ENCODE measurements at regions not wholly inside any gene's neighbourhood (a gene's known extent, or its start where the extent isn't known, plus 50 kb on each side); places are given as distances from the start of the nearest gene placed in this dataset.
"Not testable (repeated sequence)": the region's sequence is repeated elsewhere in the genome, so short reads cannot be mapped to it uniquely, and the experiment has no call there.

DNA sequence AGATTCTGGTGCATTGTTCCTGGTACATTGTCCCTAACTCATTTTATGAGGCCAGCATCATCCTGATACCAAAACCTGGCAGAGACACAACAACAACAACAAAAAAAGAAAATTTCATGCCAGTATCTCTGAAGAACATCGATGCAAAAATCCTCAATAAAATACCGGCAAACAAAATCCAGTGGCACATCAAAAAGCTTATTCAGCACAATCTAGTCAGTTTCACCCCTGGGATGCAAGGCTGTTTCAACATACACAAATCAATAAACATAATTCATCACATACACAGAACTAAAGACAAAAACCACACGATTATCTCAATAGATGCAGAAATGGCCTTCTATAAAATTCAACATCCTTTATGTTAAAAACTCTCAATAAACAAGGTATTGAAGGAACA, 477.4 kb downstream of the SOCS6 start:
- not testable (repeated sequence) for DNase-seq (ENCODE audit: low spot score)

DNA sequence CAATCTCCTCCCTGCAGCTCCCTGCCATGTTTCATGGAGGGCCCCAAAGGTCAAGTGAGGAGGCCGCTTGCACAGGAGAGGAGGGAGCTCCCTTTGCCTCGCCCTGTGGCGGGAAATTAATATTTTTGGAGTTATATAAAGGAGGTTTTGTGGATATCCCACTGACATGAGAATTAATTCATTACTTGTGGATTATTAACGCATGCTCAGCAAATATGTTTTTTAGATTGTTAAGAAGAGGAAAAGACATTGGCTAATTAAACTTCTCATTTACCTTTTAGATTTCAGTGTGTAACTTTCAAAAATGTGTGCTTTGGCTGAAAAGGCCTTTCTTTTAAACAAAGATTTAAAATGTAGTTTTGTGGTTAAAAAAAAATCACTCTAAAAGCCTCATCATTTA, 474.0 kb downstream of the SOCS6 start:
- no peak for DNase-seq (ENCODE audit: low spot score)

DNA sequence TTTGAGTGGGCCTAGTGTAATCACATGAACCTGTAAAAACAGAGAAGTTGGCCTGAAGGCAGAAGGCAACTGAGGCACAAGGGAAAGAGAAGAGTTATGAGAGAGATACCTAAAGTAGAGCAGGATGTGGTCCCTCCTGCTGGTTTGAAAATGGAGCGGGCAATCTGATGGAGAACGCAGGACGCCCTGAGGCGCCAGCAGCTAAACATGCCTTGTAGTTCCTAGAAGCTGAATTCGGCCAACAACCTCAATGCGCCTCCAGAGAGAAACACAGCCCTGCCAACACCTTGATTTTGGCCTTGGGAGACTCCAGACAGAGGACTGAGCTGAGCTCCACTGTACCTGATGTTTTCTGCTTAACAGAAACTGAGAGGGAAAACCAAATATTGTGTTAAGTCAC, 469.9 kb downstream of the SOCS6 start:
- DNase-seq (ENCODE audit: low spot score) = no peak

DNA sequence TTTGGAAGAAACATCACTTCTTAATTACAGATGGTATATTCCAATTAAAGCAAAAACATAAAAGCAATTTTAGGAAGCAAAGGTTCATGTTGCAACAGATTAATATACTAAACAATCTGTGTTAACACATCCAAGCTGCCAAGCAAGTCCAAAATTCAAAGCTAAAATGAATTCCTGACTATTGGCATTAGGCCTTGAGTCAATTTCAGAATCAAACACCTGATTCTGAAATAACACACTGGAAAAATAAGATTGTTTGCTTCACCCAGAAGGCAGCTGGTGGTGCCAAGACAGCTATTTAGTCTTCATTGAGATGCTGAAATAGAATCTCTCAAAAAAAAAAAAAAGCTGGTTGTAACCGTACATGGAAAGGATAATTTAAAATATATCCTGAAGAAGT, 465.6 kb downstream of the SOCS6 start:
- DNase-seq (ENCODE audit: low spot score) = no peak

DNA sequence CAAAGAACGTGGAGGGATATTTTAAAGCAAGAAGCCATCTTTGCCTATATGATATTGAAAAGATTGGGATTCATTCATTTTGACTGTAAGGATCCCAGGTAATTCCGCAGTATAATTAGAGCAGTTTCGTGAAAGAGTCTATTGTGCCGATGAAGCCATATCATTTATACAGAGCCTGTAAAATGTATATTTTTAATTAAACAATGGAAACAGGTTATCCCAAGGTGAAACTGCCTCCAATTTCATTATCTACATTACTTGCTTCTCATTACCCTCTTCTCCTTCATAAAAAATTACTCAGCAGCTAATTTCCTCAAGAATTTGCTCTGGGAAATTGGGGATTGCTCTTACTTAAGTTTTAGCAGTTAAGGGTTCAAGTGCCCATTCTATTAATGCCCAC, 444.1 kb downstream of the SOCS6 start:
- DNase-seq (ENCODE audit: low spot score) = no peak

DNA sequence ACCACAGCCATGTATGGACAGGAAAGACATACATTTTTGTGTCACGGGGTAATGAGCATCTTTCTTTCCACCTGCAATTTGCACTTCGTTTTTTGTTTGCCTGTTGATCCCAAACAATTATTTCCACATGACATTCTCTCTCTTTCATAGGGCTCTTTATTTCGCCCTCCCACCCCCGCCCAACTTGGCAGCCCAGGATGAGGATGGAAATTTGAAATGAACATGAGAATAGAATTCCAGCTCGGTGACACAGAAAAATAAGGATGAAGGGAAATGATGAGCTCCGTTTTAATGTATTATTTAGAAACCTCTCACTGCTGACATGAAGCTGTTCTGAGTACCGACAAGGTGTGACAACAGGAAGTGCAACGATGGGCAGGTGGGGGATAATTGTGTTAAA, 443.3 kb downstream of the SOCS6 start:
- no peak for DNase-seq (ENCODE audit: low spot score)

DNA sequence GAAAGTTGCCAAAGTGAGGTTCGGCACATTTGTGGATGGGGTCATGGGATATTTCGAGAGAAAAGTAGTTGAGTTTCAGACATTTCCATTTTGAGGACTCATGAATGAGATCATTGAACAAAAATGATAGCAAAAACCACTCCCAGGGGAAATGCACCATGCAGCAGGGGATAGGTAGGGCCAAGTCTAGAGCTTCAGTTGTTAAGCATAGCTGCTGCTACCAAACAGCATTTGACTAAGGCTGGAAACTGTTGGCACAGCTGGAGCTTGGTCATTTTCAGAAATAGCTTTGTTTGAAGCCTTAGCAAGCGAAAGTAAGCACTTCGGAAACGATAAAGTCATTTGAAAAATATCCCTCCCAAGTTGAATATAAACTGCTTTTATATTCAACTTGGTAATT, 431.8 kb downstream of the SOCS6 start:
- DNase-seq (ENCODE audit: low spot score) = no peak

DNA sequence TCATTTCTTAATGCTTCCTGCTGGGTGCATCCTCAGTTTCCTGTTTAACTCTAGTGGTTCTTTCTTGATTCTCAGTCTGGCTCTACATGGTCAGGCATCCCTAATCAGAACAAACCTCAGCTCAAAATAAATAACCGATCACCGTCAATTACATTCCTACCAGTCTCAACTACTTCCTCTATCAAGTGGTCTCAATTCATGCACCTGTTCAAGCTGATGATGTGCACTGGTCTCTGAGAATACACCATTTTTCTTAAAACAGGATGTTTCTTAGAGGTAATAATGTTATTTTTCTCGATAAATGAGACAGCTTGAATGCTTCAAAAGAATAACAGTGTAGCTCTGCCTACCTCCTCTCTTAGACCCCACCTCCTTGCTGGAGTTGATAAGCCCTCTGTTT, 420.9 kb downstream of the SOCS6 start:
- DNase-seq (ENCODE audit: low spot score) = no peak

DNA sequence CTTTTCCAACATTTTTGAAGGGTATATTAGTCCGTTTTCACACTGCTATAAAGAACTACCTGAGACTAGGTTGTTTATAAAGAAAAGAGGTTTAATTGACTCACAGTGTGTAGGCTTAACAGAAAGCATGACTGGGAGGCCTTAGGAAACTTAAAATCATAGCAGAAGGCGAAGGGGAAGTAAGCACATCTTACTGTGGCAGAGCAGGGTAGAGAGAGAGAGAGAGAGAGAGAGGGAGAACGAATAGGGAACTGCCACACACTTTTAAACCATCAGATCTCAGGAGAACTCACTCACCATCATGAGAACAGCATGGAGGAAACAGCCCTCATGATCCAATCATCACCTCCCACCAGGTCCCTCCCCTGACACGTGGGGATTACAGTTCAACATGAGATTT, 420.3 kb downstream of the SOCS6 start:
- no peak for DNase-seq (ENCODE audit: low spot score)

DNA sequence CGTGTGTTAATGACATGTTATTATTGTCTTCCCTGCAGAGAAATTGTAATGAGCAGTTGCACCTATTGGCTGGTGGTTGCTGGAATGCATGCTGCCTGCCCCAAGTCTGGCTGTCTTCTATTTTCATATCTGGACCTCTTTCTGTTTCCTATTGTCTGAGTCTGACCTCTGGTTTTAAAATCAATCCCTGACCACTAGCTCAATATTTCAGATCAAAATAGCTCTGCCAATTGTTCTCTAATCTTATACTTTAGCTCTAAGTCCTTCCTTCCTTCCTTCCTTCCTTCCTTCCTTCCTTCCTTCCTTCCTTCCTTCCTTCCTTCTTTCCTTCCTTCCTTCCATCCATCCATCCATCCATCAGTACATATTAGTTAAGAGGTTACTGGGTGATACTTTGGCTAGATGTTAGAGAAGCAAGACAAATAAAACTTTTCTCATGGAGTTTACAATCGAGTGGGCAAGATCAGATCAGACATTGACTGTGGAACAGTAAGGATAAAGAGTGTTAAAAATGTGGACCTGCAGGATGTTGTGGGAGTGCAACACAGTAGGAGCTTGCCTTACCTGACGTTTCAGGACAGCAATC, 417.1 kb downstream of the SOCS6 start:
- no peak for DNase-seq (ENCODE audit: low spot score)

DNA sequence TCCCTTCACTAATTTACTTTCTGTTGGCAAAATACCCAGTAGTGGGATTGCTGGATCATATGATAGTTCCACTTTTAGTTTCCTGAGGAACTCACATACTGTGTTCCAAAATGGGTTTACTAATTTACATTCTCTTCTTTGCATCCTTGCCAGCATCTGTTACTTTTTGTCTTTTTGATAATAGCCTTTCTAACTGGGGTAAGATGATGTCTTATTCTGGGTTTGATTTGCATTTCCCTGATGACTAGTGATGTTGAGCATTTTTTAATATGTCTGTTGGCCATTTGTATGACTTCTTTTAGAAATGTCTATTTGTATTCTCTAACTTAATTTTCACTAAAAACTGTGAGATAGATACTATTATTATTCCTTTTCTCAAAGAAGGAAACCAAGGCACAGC, 411.7 kb downstream of the SOCS6 start:
- no peak for DNase-seq (ENCODE audit: low spot score)

DNA sequence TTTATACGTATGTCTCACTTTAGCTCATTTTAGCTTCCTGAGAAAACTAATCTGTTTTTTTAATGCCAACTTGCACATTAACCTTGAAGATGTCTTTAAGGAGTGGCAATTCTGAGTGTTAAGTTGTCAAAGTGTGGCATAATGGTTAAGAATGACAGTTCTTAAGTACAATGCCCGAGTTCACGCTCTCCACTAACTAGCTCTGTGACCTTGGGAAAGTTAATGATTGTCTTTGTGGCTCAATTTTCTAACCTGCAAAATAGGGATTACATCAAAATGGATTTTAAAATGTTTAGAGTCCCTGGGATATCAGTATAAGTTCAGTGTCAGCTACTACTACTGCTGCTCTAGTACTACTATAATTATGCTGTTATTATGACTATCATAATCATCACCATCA, 409.7 kb downstream of the SOCS6 start:
- DNase-seq (ENCODE audit: low spot score) = no peak

DNA sequence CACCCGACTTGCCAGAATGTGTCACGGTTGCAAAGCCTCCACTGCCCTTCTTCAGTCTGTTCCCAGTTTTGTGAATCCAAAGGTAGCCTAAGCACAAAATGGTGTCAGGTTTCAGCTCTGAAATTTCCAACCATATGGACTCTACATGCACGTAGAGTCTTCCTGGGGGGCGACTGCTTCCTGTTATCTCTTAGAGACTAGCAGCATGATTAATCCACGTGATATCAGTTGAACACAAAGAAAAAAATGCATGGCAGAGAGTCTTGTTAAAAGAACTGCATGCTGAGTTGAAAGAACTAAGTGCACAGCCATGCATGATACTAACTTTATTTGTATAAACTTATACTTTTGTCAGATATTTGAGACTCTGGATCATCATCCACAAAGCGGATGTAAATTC, 404.4 kb downstream of the SOCS6 start:
- no peak for DNase-seq (ENCODE audit: low spot score)

DNA sequence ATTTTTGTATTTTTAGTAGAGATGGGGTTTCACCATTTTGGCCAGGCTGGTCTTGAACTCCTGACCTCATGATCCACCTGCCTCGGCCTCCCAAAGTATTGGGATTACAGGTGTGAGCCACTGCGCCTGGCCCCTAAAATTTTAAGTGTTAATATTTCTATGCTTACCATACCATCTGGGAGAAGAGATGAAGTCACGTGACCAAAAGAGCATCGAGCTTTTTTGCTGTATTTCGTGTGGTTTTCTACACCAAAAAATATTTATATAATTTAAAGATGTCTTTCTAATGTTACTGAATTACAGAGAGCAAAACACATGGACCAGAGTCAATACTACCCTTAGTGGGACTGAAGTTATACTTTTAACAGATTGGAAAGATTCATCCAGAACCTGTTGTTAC, 400.9 kb downstream of the SOCS6 start:
- not testable (repeated sequence) for DNase-seq (ENCODE audit: low spot score)

DNA sequence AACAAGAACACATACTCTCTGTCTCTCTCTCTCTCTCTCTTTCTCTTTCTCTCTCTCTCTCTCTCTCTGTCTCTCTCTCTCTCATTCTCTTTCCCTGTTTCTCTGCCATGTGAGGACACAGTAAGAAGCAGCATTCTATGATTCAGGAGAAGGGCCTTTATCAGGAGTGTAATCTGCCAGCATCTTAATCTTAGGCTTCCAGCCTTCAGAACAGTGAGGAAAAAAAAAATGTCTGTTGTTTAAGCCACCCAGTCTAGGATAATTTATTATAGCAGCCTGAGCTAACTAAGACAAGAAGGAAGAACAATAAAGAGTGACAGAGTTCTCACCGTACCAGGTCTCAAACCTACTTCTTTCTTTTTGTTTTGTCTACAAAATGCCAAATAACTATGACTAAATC, 399.4 kb downstream of the SOCS6 start:
- DNase-seq (ENCODE audit: low spot score) = no peak

DNA sequence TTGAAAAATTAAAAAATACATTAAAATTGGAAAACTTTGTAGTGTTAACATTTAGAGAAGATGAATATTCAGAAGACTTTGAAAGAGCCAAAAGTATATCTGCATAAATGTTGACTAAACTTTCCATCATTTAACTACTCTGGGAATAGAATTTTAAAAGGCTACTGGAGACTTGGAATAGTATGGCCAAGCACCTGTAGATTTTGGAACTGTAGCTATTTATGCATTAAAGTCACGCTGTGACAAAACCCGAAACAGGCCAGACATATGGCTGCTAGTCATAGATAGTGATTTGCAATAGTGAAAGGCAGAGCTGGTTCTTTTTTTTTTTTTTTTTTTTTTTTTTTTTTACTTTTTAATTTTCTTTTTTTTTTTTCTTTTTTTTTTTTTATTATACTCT, 396.0 kb downstream of the SOCS6 start:
- DNase-seq (ENCODE audit: low spot score) = no peak

DNA sequence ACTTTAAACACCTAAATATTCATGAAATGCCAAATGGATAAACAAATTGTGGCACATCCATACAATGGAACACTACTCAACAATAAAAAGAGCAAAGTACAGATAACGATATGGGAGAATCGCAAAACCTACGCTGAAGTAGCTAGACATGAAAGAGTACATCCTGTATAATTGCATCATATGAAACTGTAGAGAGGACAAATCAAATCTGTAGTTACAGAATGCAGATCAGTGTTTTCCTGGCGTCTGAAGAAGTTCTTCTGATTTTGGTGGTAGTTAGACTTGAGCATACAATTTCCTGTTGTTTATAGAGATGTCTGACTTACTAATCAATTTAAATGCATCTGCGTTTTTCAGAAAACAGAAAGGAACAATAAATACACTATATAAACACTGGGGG, 394.4 kb downstream of the SOCS6 start:
- no peak for DNase-seq (ENCODE audit: low spot score)

DNA sequence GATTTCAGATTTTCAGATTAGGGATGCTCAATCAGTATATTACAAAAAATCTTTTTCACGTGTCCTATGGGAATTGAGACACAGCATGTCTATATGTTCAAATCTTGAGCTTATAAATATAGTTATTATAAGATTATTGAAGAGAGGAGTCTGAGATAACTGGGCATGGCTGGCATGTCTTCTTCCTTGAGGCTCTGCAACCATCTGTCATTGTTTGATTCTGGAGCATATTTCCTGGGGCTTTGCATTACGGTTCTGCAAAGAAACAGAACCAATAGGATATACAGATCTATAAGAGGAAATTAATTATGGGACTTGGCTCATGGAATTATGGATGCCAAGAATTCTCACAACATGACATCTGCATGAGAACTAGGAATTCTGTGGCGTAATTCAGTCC, 386.1 kb downstream of the SOCS6 start:
- no peak for DNase-seq (ENCODE audit: low spot score)

DNA sequence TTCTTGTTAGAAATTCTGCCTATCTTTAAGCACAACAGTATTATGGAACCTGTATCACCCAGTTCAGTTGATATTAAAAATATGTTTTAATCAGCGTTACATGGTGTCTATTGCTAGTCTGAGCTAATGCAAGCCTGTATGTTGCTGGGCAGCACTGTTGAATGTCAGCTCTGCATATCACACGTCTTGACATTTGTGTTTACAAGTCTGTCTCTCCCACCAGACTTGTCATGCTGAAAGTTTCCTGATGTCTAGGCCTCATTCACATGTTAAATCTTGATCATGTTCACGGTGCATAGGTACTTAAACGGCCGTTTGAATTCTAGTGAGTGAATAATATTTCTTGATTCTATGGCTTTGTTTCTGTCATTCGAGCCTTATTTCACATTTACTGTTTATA, 385.0 kb downstream of the SOCS6 start:
- no peak for DNase-seq (ENCODE audit: low spot score)

DNA sequence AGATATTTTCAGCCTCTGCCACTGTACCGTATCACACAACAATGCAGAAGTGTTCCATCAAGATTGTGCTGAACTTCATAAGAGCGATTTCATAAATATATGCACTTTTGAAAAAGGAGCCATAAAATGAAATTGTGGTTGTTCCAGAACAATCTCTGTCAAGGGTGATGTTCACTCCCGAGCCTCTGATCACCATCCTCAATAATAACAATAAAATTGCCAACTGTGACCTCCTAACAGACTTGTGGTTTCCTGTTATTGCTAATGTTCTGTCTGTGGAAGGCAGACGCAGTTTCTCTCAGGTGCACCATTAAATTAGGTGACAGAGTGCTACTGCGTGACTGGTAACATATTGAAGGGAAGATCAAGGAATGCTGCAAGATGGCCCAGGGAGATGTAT, 383.7 kb downstream of the SOCS6 start:
- DNase-seq (ENCODE audit: low spot score) = no peak

DNA sequence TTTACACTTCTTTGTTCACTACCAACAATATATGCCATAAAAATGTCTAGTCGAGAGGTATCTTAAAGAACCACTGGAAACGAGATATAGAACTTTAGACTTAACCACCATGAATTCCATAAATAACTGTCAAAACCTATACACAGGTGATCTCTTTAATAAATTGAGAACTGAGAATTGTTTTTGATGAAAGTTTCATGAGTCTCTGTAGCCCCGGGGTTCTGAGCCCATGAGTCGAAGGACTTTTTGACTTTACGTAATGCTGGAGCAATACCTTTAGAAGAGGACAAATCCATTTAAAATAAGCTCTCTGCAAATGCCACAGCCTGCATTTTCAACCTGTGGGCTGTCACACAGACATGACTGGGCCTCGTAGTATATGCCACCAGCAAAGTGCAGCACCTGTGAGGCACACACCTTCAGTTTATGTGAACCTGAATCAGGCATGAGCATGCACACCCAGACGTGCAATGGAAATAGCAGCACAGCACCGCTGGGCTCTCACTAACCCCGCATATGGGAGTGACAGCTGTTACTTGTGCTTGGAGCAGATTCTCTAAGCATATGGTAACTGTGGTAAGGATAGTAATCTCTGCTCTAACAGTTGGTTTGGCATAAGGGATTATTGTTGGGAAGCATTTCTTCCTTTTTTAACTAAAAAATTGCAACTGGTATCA, 383.2 kb downstream of the SOCS6 start:
- peak; percentile 10 for DNase-seq (ENCODE audit: low spot score)

DNA sequence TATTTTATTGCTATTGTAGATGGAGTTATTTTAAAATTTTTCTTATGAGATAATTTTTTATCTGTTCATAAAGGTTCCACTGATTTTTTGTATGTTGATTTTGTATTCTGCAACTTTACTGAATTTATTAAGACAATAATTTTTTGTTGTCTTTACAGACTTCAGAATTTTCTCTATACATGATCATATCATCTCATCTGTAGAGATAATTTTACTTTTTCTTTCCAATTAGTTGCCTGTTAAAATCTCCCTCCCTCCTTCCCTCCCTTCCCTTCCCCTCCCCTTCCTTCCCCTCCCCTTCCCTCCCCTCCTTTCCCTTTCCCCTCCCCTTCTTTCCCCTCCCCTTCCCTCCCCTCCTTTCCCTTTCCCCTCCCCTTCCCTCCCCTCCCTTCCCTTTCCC, 378.1 kb downstream of the SOCS6 start:
- no peak for DNase-seq (ENCODE audit: low spot score)

DNA sequence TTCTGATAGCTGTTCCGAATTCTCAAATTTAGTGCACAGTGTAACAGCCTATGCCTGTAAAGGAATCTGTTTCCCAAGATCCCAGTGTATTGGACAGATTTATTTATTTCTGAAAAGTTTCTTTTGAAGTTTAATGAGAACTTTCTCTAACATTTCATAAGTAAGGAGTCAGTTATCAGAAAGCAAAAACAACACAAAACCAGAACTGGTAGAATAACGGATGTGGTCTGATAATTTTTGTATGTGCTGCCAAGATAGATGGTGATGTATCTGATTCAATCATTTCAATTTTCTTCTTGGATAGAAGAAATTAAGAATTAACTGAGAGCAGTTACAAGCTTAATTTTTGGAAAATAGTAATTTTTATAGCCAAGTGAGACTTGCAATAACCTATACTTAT, 374.3 kb downstream of the SOCS6 start:
- DNase-seq (ENCODE audit: low spot score) = no peak

DNA sequence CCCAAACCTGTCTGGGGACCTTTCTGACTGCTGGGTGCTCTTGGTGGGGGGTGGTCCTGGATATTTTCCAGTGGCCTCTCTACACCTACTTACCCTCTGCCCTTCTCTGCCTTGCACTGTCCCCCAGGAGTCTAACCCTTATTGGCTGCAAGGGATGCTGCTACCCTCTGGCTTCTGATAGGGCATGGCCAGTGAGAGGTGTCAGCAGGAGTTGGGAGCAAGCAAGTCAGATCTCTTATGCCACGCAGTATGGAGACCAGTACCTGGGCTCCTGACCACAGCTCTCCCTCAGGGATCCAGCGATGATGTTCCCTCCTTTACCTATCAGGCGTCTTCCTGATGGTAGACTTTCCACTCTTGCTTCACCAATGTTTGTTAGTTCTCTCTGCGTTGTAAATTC, 373.7 kb downstream of the SOCS6 start:
- no peak for DNase-seq (ENCODE audit: low spot score)

All from Ammon's horn (tissue), 1 donor.